ENCODE measurements at regions not wholly inside any gene's neighbourhood (a gene's known extent, or its start where the extent isn't known, plus 50 kb on each side); places are given as distances from the start of the nearest gene placed in this dataset.

GRCh38 chr14:97359341-97359740, 562.2 kb downstream of the VRK1 start:
- Histone ChIP-seq H3K9me3 (ENCODE audit: control insufficient read depth in 2 of 2, low read length in 2 of 2) (no peaks in the 10 kb centered on the region), H3K4me3 (ENCODE audit: low read length in 2 of 2) (no peak overlapping the region), H3K27ac (ENCODE audit: low read depth in 2 of 2, low read length in 2 of 2) (no peak overlapping the region), H3K27me3 (ENCODE audit: control insufficient read depth in 2 of 2, insufficient read depth in 2 of 2, low read length in 2 of 2) (no peaks in the 10 kb centered on the region), H3K9ac (ENCODE audit: low read depth in 1 of 2, low read length in 2 of 2) (no peak overlapping the region), H3K4me1 (ENCODE audit: control insufficient read depth in 2 of 2, insufficient read depth in 2 of 2, low read length in 2 of 2) (no peaks in the 10 kb centered on the region), H3K36me3 (ENCODE audit: control insufficient read depth in 2 of 2, insufficient read depth in 2 of 2, low read length in 2 of 2) (no peaks in the 10 kb centered on the region)

- H3K4me1 ChIP-seq (ENCODE audit: control insufficient read depth in 2 of 2, insufficient read depth in 2 of 2, low read length in 2 of 2) = no peaks in the 10 kb centered on the region
- no peaks in the 10 kb centered on the region for H3K9me3 ChIP-seq (ENCODE audit: control insufficient read depth in 2 of 2, low read length in 2 of 2)
- no peak overlapping the region for H3K4me3 ChIP-seq (ENCODE audit: low read length in 2 of 2)
- no peak overlapping the region for H3K27ac ChIP-seq (ENCODE audit: low read depth in 2 of 2, low read length in 2 of 2)
- no peaks in the 10 kb centered on the region for H3K36me3 ChIP-seq (ENCODE audit: control insufficient read depth in 2 of 2, insufficient read depth in 2 of 2, low read length in 2 of 2)
- no peaks in the 10 kb centered on the region for H3K27me3 ChIP-seq (ENCODE audit: control insufficient read depth in 2 of 2, insufficient read depth in 2 of 2, low read length in 2 of 2)
- H3K9ac ChIP-seq (ENCODE audit: low read depth in 1 of 2, low read length in 2 of 2) = no peak overlapping the region
Measured at GRCh38 chr14:97361181-97361580, 564.0 kb downstream of the VRK1 start.

- Histone ChIP-seq H3K9me3 (ENCODE audit: control insufficient read depth in 2 of 2, low read length in 2 of 2) (no peaks in the 10 kb centered on the region), H3K27me3 (ENCODE audit: control insufficient read depth in 2 of 2, insufficient read depth in 2 of 2, low read length in 2 of 2) (no peaks in the 10 kb centered on the region), H3K4me3 (ENCODE audit: low read length in 2 of 2) (no peak overlapping the region), H3K36me3 (ENCODE audit: control insufficient read depth in 2 of 2, insufficient read depth in 2 of 2, low read length in 2 of 2) (no peaks in the 10 kb centered on the region), H3K9ac (ENCODE audit: low read depth in 1 of 2, low read length in 2 of 2) (no peak overlapping the region), H3K4me1 (ENCODE audit: control insufficient read depth in 2 of 2, insufficient read depth in 2 of 2, low read length in 2 of 2) (no peaks in the 10 kb centered on the region), H3K27ac (ENCODE audit: low read depth in 2 of 2, low read length in 2 of 2) (no peak overlapping the region)
Measured at GRCh38 chr14:97361958-97362357, 564.8 kb downstream of the VRK1 start.

- Histone ChIP-seq H3K9ac (ENCODE audit: low read depth in 1 of 2, low read length in 2 of 2) (no peak overlapping the region), H3K4me1 (ENCODE audit: control insufficient read depth in 2 of 2, insufficient read depth in 2 of 2, low read length in 2 of 2) (no peaks in the 10 kb centered on the region), H3K27me3 (ENCODE audit: control insufficient read depth in 2 of 2, insufficient read depth in 2 of 2, low read length in 2 of 2) (no peaks in the 10 kb centered on the region), H3K27ac (ENCODE audit: low read depth in 2 of 2, low read length in 2 of 2) (no peak overlapping the region), H3K36me3 (ENCODE audit: control insufficient read depth in 2 of 2, insufficient read depth in 2 of 2, low read length in 2 of 2) (no peaks in the 10 kb centered on the region), H3K9me3 (ENCODE audit: control insufficient read depth in 2 of 2, low read length in 2 of 2) (no peaks in the 10 kb centered on the region), H3K4me3 (ENCODE audit: low read length in 2 of 2) (no peak overlapping the region)
Measured at GRCh38 chr14:97366400-97366799, 569.2 kb downstream of the VRK1 start.

GRCh38 chr14:97367278-97367677, 570.1 kb downstream of the VRK1 start:
- no peaks in the 10 kb centered on the region for H3K27me3 ChIP-seq (ENCODE audit: control insufficient read depth in 2 of 2, insufficient read depth in 2 of 2, low read length in 2 of 2)
- no peak overlapping the region for H3K9ac ChIP-seq (ENCODE audit: low read depth in 1 of 2, low read length in 2 of 2)
- H3K4me3 ChIP-seq (ENCODE audit: low read length in 2 of 2) = no peak overlapping the region
- no peak overlapping the region for H3K27ac ChIP-seq (ENCODE audit: low read depth in 2 of 2, low read length in 2 of 2)
- no peaks in the 10 kb centered on the region for H3K9me3 ChIP-seq (ENCODE audit: control insufficient read depth in 2 of 2, low read length in 2 of 2)
- H3K4me1 ChIP-seq (ENCODE audit: control insufficient read depth in 2 of 2, insufficient read depth in 2 of 2, low read length in 2 of 2) = no peaks in the 10 kb centered on the region
- H3K36me3 ChIP-seq (ENCODE audit: control insufficient read depth in 2 of 2, insufficient read depth in 2 of 2, low read length in 2 of 2) = no peaks in the 10 kb centered on the region

GRCh38 chr14:97368049-97368448, 570.9 kb downstream of the VRK1 start:
- Histone ChIP-seq H3K4me3 (ENCODE audit: low read length in 2 of 2) (no peak overlapping the region), H3K27me3 (ENCODE audit: control insufficient read depth in 2 of 2, insufficient read depth in 2 of 2, low read length in 2 of 2) (no peaks in the 10 kb centered on the region), H3K9ac (ENCODE audit: low read depth in 1 of 2, low read length in 2 of 2) (no peak overlapping the region), H3K9me3 (ENCODE audit: control insufficient read depth in 2 of 2, low read length in 2 of 2) (no peaks in the 10 kb centered on the region), H3K27ac (ENCODE audit: low read depth in 2 of 2, low read length in 2 of 2) (no peak overlapping the region), H3K4me1 (ENCODE audit: control insufficient read depth in 2 of 2, insufficient read depth in 2 of 2, low read length in 2 of 2) (no peaks in the 10 kb centered on the region), H3K36me3 (ENCODE audit: control insufficient read depth in 2 of 2, insufficient read depth in 2 of 2, low read length in 2 of 2) (no peaks in the 10 kb centered on the region)

GRCh38 chr14:97368900-97369564, 571.9 kb downstream of the VRK1 start:
- H3K4me3 ChIP-seq (ENCODE audit: low read length in 2 of 2) = no peak overlapping the region
- no peaks in the 10 kb centered on the region for H3K36me3 ChIP-seq (ENCODE audit: control insufficient read depth in 2 of 2, insufficient read depth in 2 of 2, low read length in 2 of 2)
- no peak overlapping the region for H3K9ac ChIP-seq (ENCODE audit: low read depth in 1 of 2, low read length in 2 of 2)
- H3K9me3 ChIP-seq (ENCODE audit: control insufficient read depth in 2 of 2, low read length in 2 of 2) = no peaks in the 10 kb centered on the region
- no peak overlapping the region for H3K27ac ChIP-seq (ENCODE audit: low read depth in 2 of 2, low read length in 2 of 2)
- no peaks in the 10 kb centered on the region for H3K4me1 ChIP-seq (ENCODE audit: control insufficient read depth in 2 of 2, insufficient read depth in 2 of 2, low read length in 2 of 2)
- peaks cover 0 to 3% of the 10 kb centered on the region in 2 donors for H3K27me3 ChIP-seq (ENCODE audit: control insufficient read depth in 2 of 2, insufficient read depth in 2 of 2, low read length in 2 of 2)

- no peaks in the 10 kb centered on the region for H3K9me3 ChIP-seq (ENCODE audit: control insufficient read depth in 2 of 2, low read length in 2 of 2)
- no peak overlapping the region for H3K9ac ChIP-seq (ENCODE audit: low read depth in 1 of 2, low read length in 2 of 2)
- H3K4me3 ChIP-seq (ENCODE audit: low read length in 2 of 2) = no peak overlapping the region
- H3K4me1 ChIP-seq (ENCODE audit: control insufficient read depth in 2 of 2, insufficient read depth in 2 of 2, low read length in 2 of 2) = no peaks in the 10 kb centered on the region
- H3K36me3 ChIP-seq (ENCODE audit: control insufficient read depth in 2 of 2, insufficient read depth in 2 of 2, low read length in 2 of 2) = no peaks in the 10 kb centered on the region
- H3K27ac ChIP-seq (ENCODE audit: low read depth in 2 of 2, low read length in 2 of 2) = no peak overlapping the region
- peaks cover 0 to 5% of the 10 kb centered on the region in 2 donors for H3K27me3 ChIP-seq (ENCODE audit: control insufficient read depth in 2 of 2, insufficient read depth in 2 of 2, low read length in 2 of 2)
Measured at GRCh38 chr14:97369901-97370300, 572.7 kb downstream of the VRK1 start.

- Histone ChIP-seq H3K9ac (ENCODE audit: low read depth in 1 of 2, low read length in 2 of 2) (no peak overlapping the region), H3K27ac (ENCODE audit: low read depth in 2 of 2, low read length in 2 of 2) (no peak overlapping the region), H3K36me3 (ENCODE audit: control insufficient read depth in 2 of 2, insufficient read depth in 2 of 2, low read length in 2 of 2) (no peaks in the 10 kb centered on the region), H3K9me3 (ENCODE audit: control insufficient read depth in 2 of 2, low read length in 2 of 2) (peaks cover 0 to under 1% of the 10 kb centered on the region in 2 donors), H3K4me3 (ENCODE audit: low read length in 2 of 2) (no peak overlapping the region), H3K4me1 (ENCODE audit: control insufficient read depth in 2 of 2, insufficient read depth in 2 of 2, low read length in 2 of 2) (no peaks in the 10 kb centered on the region), H3K27me3 (ENCODE audit: control insufficient read depth in 2 of 2, insufficient read depth in 2 of 2, low read length in 2 of 2) (peaks cover 0 to 5% of the 10 kb centered on the region in 2 donors)
Measured at GRCh38 chr14:97376310-97376709, 579.1 kb downstream of the VRK1 start.

- no peak overlapping the region for H3K9ac ChIP-seq (ENCODE audit: low read depth in 1 of 2, low read length in 2 of 2)
- no peaks in the 10 kb centered on the region for H3K4me1 ChIP-seq (ENCODE audit: control insufficient read depth in 2 of 2, insufficient read depth in 2 of 2, low read length in 2 of 2)
- no peak overlapping the region for H3K27ac ChIP-seq (ENCODE audit: low read depth in 2 of 2, low read length in 2 of 2)
- H3K4me3 ChIP-seq (ENCODE audit: low read length in 2 of 2) = no peak overlapping the region
- H3K9me3 ChIP-seq (ENCODE audit: control insufficient read depth in 2 of 2, low read length in 2 of 2) = peaks cover 0 to 2% of the 10 kb centered on the region in 2 donors
- no peaks in the 10 kb centered on the region for H3K36me3 ChIP-seq (ENCODE audit: control insufficient read depth in 2 of 2, insufficient read depth in 2 of 2, low read length in 2 of 2)
- peaks cover 0 to 5% of the 10 kb centered on the region in 2 donors for H3K27me3 ChIP-seq (ENCODE audit: control insufficient read depth in 2 of 2, insufficient read depth in 2 of 2, low read length in 2 of 2)
Measured at GRCh38 chr14:97377550-97377949, 580.4 kb downstream of the VRK1 start.

All from mucosa of rectum (tissue), 2 donors.